ENCODE measurements at regions not wholly inside any gene's neighbourhood (a gene's known extent, or its start where the extent isn't known, plus 50 kb on each side); places are given as distances from the start of the nearest gene placed in this dataset.

DNA sequence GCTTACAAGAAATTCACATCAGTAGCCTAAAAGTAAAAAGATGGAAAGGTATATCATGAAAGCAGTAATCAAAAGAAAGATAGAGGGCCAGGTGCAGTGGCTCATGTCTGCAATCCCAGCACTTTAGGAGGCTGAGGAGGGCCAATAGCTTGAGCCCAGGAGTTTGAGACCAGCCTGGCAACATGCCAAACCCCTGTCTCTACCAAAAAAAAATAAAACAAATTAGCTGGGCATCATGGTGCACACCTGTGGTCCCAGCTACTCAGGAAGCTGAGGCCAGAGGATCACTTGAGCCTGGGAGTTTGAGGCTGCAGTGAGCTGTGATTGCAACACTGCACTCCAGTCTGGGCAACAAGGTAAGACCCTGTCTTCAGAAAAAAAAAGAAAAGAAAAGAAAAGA is 55.5 kb downstream of the GSPT2 start:
- DNase-seq, result no peak

- peak; percentile 66 for DNase-seq
These were observed 59.9 kb downstream of the GSPT2 start for GRCh38 chrX:51802917-51803688.

- DNase-seq, result no peak
These were observed 60.6 kb downstream of the GSPT2 start for GRCh38 chrX:51803833-51804232.

GRCh38 chrX:51804741-51805140 is 61.5 kb downstream of the GSPT2 start:
- DNase-seq, result no peak

GRCh38 chrX:51813886-51814460 is 70.7 kb downstream of the GSPT2 start:
- no peak for DNase-seq

DNA sequence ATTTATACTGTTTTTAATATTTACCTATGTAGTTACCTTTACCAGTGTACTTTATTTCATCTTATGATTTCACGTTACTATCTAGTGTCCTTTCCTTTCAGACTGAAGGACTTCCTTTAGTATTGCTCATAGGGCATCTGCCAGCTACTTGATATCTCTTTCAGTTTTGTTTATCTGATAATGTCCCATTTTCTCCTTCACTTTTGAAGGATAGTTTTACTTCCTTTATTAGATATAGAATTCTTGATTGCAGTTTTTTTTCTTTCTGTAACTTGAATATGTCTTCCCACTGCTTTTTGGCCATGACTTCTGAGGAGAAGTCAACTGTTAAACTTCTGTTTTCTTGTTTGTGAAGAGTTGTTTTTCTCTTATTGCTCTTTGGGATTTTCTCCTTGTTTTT is 69.4 kb upstream of the MAGED1 start:
- no peak for DNase-seq

DNA sequence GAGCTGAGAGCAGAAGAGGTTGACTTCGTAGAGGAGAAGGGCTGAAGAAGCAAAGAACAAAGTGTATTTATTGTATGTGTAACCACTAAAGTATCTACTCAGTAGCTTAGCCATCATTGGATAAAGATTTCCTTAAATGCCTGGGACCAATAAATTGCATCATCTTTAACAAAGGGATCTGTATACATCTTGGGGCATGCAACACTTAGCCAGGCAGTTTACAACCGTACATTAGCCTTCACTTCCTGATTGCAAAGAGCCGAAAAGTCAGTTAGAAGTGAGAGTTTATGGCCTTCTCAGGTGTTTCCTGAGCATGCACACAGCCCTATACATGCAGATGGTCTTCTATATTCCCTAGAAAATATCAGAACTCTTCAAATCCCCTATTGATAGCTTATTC is 68.0 kb upstream of the MAGED1 start:
- peak; percentile 6 for DNase-seq

- no peak for DNase-seq
These were observed 59.3 kb upstream of the MAGED1 start for GRCh38 chrX:51834076-51834475.

DNA sequence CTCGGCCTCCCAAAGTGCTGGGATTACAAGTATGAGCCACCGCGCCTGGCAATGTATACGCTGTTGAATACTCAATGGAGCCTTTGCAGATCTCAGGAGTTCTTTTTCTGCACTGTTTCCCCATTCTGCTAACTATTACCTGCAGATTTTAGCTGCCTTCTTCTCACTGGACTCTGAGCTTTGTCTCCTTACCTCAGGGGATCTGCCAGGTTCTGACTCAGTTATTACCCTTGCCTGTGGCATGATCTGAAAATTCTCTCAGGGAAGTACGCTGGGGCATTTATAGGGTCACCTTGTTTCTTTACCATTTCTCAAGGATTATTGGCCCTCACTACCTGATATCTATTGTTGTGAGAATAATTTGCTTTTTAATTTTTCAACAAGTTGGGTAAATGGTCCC is 56.6 kb upstream of the MAGED1 start:
- no peak for DNase-seq

DNA sequence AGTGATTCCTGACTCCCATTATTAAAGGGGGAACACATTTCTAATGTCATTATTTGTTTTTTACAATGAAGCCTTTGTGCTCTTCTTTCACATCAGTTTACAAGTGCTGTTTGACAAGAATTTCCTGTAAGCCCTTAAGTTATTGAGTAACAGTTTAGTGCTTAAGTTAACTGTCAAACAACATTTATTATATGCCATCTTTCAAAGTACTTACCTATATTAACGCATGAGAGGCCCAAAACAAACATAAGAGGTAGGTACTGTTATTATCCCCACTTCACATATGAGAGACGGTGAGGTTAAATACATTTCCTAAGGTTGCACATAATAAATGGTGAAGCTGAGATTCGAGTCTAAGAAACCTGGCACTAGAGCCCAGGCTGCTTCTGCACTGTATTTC is 56.0 kb upstream of the MAGED1 start:
- no peak for DNase-seq

- DNase-seq, result peak; percentile 59
These were observed 55.5 kb upstream of the MAGED1 start for GRCh38 chrX:51837921-51838320.

Data from fibroblast of skin of abdomen (primary cell).